ENCODE measurements at regions not wholly inside any gene's neighbourhood (a gene's known extent, or its start where the extent isn't known, plus 50 kb on each side); places are given as distances from the start of the nearest gene placed in this dataset.

GRCh38 chr1:4932311-4933030, 278.1 kb downstream of the AJAP1 start:
- 88 to 92% methylated on average over 10 to 11 of the region's 15 CpGs for WGBS, 2 experiments (ENCODE audit: insufficient coverage in 2 of 2)
- no peaks in the 10 kb centered on the region for H3K4me1 ChIP-seq (ENCODE audit: control insufficient read depth, insufficient read depth, low read length, poor library complexity, severe bottlenecking)
- H3K4me3 ChIP-seq (ENCODE audit: extremely low read depth, insufficient read depth, low read length, poor library complexity, severe bottlenecking): no peak overlapping the region
- H3K36me3 ChIP-seq (ENCODE audit: control insufficient read depth, insufficient read depth, low read length): no peaks in the 10 kb centered on the region
- no peaks in the 10 kb centered on the region for H3K9me3 ChIP-seq (ENCODE audit: control insufficient read depth, low read length)
- no peak overlapping the region for H3K27ac ChIP-seq (ENCODE audit: low read depth, low read length, severe bottlenecking)

GRCh38 chr1:4931486-4931885, 277.1 kb downstream of the AJAP1 start:
- H3K4me1 ChIP-seq (ENCODE audit: control insufficient read depth, insufficient read depth, low read length, poor library complexity, severe bottlenecking): no peaks in the 10 kb centered on the region

DNA sequence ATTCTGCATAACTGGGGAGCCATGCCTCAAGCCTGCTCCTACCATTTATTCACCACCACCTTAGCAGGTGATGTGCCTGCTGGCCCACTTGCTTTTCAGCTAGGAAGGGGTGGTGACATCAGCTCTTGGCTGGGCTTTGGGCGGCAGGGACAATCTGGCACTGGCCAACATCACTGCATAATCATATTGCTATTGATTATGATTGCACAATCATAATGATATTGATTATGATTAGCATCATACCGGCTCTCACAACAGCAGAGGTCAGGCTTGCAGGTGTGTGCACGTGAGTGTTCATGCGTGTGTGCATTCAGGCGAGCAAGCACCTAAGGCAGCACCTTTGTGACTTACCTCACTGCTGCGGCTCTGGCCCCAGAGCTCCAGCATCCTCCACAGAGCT, 273.8 kb downstream of the AJAP1 start:
- 92 to 95% methylated on average over 5 of the region's 6 CpGs for WGBS, 2 experiments (ENCODE audit: insufficient coverage in 2 of 2)
- Histone ChIP-seq H3K4me1 (ENCODE audit: control insufficient read depth, insufficient read depth, low read length, poor library complexity, severe bottlenecking) (no peaks in the 10 kb centered on the region), H3K9me3 (ENCODE audit: control insufficient read depth, low read length) (no peaks in the 10 kb centered on the region), H3K36me3 (ENCODE audit: control insufficient read depth, insufficient read depth, low read length) (no peaks in the 10 kb centered on the region), H3K4me3 (ENCODE audit: extremely low read depth, insufficient read depth, low read length, poor library complexity, severe bottlenecking) (no peak overlapping the region), H3K27ac (ENCODE audit: low read depth, low read length, severe bottlenecking) (no peak overlapping the region)

More at GRCh38 chr1:4931486-4931885, 277.1 kb downstream of the AJAP1 start:
- WGBS, 2 experiments (ENCODE audit: insufficient coverage in 2 of 2): 64 to 71% methylated on average over 2 to 4 of the region's 4 CpGs
- Histone ChIP-seq H3K9me3 (ENCODE audit: control insufficient read depth, low read length) (no peaks in the 10 kb centered on the region), H3K36me3 (ENCODE audit: control insufficient read depth, insufficient read depth, low read length) (no peaks in the 10 kb centered on the region), H3K4me3 (ENCODE audit: extremely low read depth, insufficient read depth, low read length, poor library complexity, severe bottlenecking) (no peak overlapping the region), H3K27ac (ENCODE audit: low read depth, low read length, severe bottlenecking) (no peak overlapping the region)

- Histone ChIP-seq H3K36me3 (ENCODE audit: control insufficient read depth, insufficient read depth, low read length) (no peaks in the 10 kb centered on the region), H3K4me3 (ENCODE audit: extremely low read depth, insufficient read depth, low read length, poor library complexity, severe bottlenecking) (no peak overlapping the region), H3K4me1 (ENCODE audit: control insufficient read depth, insufficient read depth, low read length, poor library complexity, severe bottlenecking) (no peaks in the 10 kb centered on the region), H3K9me3 (ENCODE audit: control insufficient read depth, low read length) (no peaks in the 10 kb centered on the region), H3K27ac (ENCODE audit: low read depth, low read length, severe bottlenecking) (no peak overlapping the region)
- WGBS, 2 experiments (ENCODE audit: insufficient coverage in 2 of 2): 100% methylated on average over 1 of the region's 2 CpGs; no CpG with 5 or more reads in 1 of the 2 experiments
Observed at GRCh38 chr1:4924356-4924755, 269.9 kb downstream of the AJAP1 start.

- 77 to 81% methylated on average over 3 to 7 of the region's 7 CpGs for WGBS, 2 experiments (ENCODE audit: insufficient coverage in 2 of 2)
Observed at GRCh38 chr1:4916610-4917009, 262.2 kb downstream of the AJAP1 start.

DNA sequence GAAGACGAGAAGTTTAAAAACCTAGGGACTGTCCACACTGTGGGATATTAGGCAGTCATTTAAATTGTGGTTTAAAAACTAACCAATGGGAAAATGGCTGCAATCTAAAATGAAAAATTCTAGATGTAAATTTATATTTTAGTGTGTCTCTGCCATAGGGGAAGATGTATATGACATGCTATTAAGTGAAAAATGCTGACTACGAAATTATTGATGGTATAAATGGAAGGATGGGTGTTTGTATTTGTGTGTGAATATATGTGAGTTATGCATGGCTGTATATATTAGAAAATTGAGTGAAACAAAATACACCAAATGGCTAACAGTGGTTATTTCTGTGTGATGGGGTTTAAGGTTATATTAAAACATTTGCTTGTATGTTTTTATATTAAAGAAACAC, 260.7 kb downstream of the AJAP1 start:
- Histone ChIP-seq H3K4me1 (ENCODE audit: control insufficient read depth, insufficient read depth, low read length, poor library complexity, severe bottlenecking) (no peaks in the 10 kb centered on the region), H3K4me3 (ENCODE audit: extremely low read depth, insufficient read depth, low read length, poor library complexity, severe bottlenecking) (no peak overlapping the region), H3K9me3 (ENCODE audit: control insufficient read depth, low read length) (peaks cover 8% of the 10 kb centered on the region), H3K36me3 (ENCODE audit: control insufficient read depth, insufficient read depth, low read length) (no peaks in the 10 kb centered on the region), H3K27ac (ENCODE audit: low read depth, low read length, severe bottlenecking) (no peak overlapping the region)
- WGBS, 2 experiments (ENCODE audit: insufficient coverage in 2 of 2): 84 to 90% methylated on average over 2 of the region's 2 CpGs

More at GRCh38 chr1:4916610-4917009, 262.2 kb downstream of the AJAP1 start:
- Histone ChIP-seq H3K36me3 (ENCODE audit: control insufficient read depth, insufficient read depth, low read length) (no peaks in the 10 kb centered on the region), H3K4me3 (ENCODE audit: extremely low read depth, insufficient read depth, low read length, poor library complexity, severe bottlenecking) (no peak overlapping the region), H3K9me3 (ENCODE audit: control insufficient read depth, low read length) (no peaks in the 10 kb centered on the region), H3K4me1 (ENCODE audit: control insufficient read depth, insufficient read depth, low read length, poor library complexity, severe bottlenecking) (no peaks in the 10 kb centered on the region), H3K27ac (ENCODE audit: low read depth, low read length, severe bottlenecking) (no peak overlapping the region)

GRCh38 chr1:4908486-4908885, 254.1 kb downstream of the AJAP1 start:
- H3K4me3 ChIP-seq (ENCODE audit: extremely low read depth, insufficient read depth, low read length, poor library complexity, severe bottlenecking): no peak overlapping the region
- WGBS, 2 experiments (ENCODE audit: insufficient coverage in 2 of 2): 91% methylated on average over 12 to 13 of the region's 13 CpGs
- no peaks in the 10 kb centered on the region for H3K4me1 ChIP-seq (ENCODE audit: control insufficient read depth, insufficient read depth, low read length, poor library complexity, severe bottlenecking)
- H3K36me3 ChIP-seq (ENCODE audit: control insufficient read depth, insufficient read depth, low read length): no peaks in the 10 kb centered on the region
- H3K27ac ChIP-seq (ENCODE audit: low read depth, low read length, severe bottlenecking): no peak overlapping the region
- peaks cover 8% of the 10 kb centered on the region for H3K9me3 ChIP-seq (ENCODE audit: control insufficient read depth, low read length)

DNA sequence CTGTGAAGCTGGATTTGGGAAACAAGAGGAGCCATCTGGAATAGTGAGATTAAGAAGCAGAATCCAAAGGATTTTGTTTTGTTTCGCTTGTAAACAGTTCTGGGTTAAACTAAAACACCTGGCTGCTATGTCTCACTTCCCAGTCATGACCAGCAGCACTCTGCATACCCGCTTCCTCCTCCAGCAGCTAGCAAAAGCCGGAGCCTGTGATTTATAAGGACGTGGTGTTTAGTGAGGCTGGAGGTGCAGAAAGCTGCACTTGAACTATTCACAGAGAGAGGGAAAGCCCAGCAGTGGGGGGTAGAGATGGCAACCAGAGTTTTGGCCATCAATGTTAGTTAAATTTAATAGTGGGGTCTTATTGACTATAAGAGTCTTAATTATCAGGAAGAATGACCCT, 240.2 kb downstream of the AJAP1 start:
- Histone ChIP-seq H3K4me3 (ENCODE audit: extremely low read depth, insufficient read depth, low read length, poor library complexity, severe bottlenecking) (no peak overlapping the region), H3K9me3 (ENCODE audit: control insufficient read depth, low read length) (peaks cover 4% of the 10 kb centered on the region), H3K4me1 (ENCODE audit: control insufficient read depth, insufficient read depth, low read length, poor library complexity, severe bottlenecking) (no peaks in the 10 kb centered on the region), H3K36me3 (ENCODE audit: control insufficient read depth, insufficient read depth, low read length) (no peaks in the 10 kb centered on the region), H3K27ac (ENCODE audit: low read depth, low read length, severe bottlenecking) (no peak overlapping the region)
- 71 to 81% methylated on average over 1 to 2 of the region's 4 CpGs for WGBS, 2 experiments (ENCODE audit: insufficient coverage in 2 of 2)

DNA sequence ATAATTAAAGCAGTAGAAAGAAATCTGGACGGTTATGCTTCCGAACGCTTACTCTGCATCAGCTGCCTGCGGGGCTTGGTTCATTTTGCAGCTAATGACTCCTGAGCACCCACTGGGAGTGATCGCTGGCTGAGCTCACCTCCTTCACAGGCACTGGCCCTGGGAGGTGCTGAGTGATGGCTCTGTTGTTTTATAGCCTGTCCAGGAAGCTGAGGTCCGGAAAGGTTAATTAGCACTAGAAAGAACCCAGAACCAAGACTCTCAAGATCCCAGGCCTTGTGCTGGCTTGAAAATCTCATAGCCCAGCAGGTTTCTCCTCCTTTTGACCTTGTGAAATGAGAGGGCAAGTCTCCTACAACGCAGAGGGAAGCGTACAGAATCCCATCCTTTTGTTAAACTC, 226.2 kb downstream of the AJAP1 start:
- WGBS, 2 experiments (ENCODE audit: insufficient coverage in 2 of 2): 57 to 87% methylated on average over 3 to 7 of the region's 8 CpGs
- Histone ChIP-seq H3K9me3 (ENCODE audit: control insufficient read depth, low read length) (no peaks in the 10 kb centered on the region), H3K4me3 (ENCODE audit: extremely low read depth, insufficient read depth, low read length, poor library complexity, severe bottlenecking) (no peak overlapping the region), H3K36me3 (ENCODE audit: control insufficient read depth, insufficient read depth, low read length) (no peaks in the 10 kb centered on the region), H3K27ac (ENCODE audit: low read depth, low read length, severe bottlenecking) (no peak overlapping the region), H3K4me1 (ENCODE audit: control insufficient read depth, insufficient read depth, low read length, poor library complexity, severe bottlenecking) (no peaks in the 10 kb centered on the region)

GRCh38 chr1:4877426-4877825, 223.0 kb downstream of the AJAP1 start:
- WGBS, 2 experiments (ENCODE audit: insufficient coverage in 2 of 2): 80 to 90% methylated on average over 1 to 2 of the region's 3 CpGs
- Histone ChIP-seq H3K27ac (ENCODE audit: low read depth, low read length, severe bottlenecking) (no peak overlapping the region), H3K36me3 (ENCODE audit: control insufficient read depth, insufficient read depth, low read length) (no peaks in the 10 kb centered on the region), H3K4me3 (ENCODE audit: extremely low read depth, insufficient read depth, low read length, poor library complexity, severe bottlenecking) (no peak overlapping the region), H3K9me3 (ENCODE audit: control insufficient read depth, low read length) (no peaks in the 10 kb centered on the region), H3K4me1 (ENCODE audit: control insufficient read depth, insufficient read depth, low read length, poor library complexity, severe bottlenecking) (no peaks in the 10 kb centered on the region)

- Histone ChIP-seq H3K4me3 (ENCODE audit: extremely low read depth, insufficient read depth, low read length, poor library complexity, severe bottlenecking) (no peak overlapping the region), H3K9me3 (ENCODE audit: control insufficient read depth, low read length) (no peaks in the 10 kb centered on the region), H3K4me1 (ENCODE audit: control insufficient read depth, insufficient read depth, low read length, poor library complexity, severe bottlenecking) (no peaks in the 10 kb centered on the region), H3K27ac (ENCODE audit: low read depth, low read length, severe bottlenecking) (no peak overlapping the region), H3K36me3 (ENCODE audit: control insufficient read depth, insufficient read depth, low read length) (no peaks in the 10 kb centered on the region)
- WGBS, 2 experiments (ENCODE audit: insufficient coverage in 2 of 2): 78 to 81% methylated on average over 3 of the region's 3 CpGs
Observed at GRCh38 chr1:4871373-4871772, 217.0 kb downstream of the AJAP1 start.

Measured in mesodermal cell (in vitro differentiated cells).